T-cell (primary cell): ENCODE measurements at regions not wholly inside any gene's neighbourhood (a gene's known extent, or its start where the extent isn't known, plus 50 kb on each side); places are given as distances from the start of the nearest gene placed in this dataset.

ENCODE experiments used
- ATAC-seq, 4 experiments: fragments of 200-7000 bp in 3 of 4; fragments of 150-1000 bp in 1 of 4; cut with Tn5 transposase; replicated peaks in 1 of 4; 1 replicate in 3 of 4; 2 replicates in 1 of 4; pipeline ENCODE4 v1.10.0; 2021; ENCODE audit warnings: moderate library complexity in 3 of 4, mild to moderate bottlenecking in 2 of 4, moderate number of reproducible peaks in 1 of 4
- CTCF ChIA-PET, 2 donors: fragments of 300-600 bp; sonication (Branson Sonifier 250); formaldehyde crosslinking; loops; one replicate each; lab custom pipeline; 2022; ENCODE audit warnings: antibody characterized with exemption in 2 of 2; lab: Charles Lee
- POLR2A ChIA-PET, 2 donors: fragments of 300-600 bp; sonication (Branson Sonifier 250); formaldehyde crosslinking; loops; one replicate each; lab custom pipeline; 2022; ENCODE audit warnings: antibody characterized with exemption in 2 of 2; lab: Charles Lee
- DNase-seq, 35 experiments: peaks; one replicate each; pipeline versions ENCODE4 v3.0.0 to v3.0.0-alpha.2; 2013 to 2023
- H3K27ac ChIP-seq: one replicate; pipeline ENCODE4 v1.5.1; 2013; ENCODE audit warnings: low read length
- H3K27me3 ChIP-seq, 2 experiments: replicated peaks in 1 of 2; 1 replicate in 1 of 2; 2 replicates in 1 of 2; pipeline versions ENCODE4 v1.6.1 to v1.7.0; 2013; ENCODE audit warnings: low read length in 1 of 2, mixed read lengths in 1 of 2; ENCODE audit not compliant: control insufficient read depth in 2 of 2, insufficient read depth in 2 of 2; ENCODE audit errors: extremely low read depth in 1 of 2
- H3K36me3 ChIP-seq, 2 donors: 1 replicate in 1 of 2; 2 replicates in 1 of 2; pipeline versions ENCODE4 v1.6.1 to v1.7.0; 2013; ENCODE audit warnings: low read length in 1 of 2; ENCODE audit not compliant: control insufficient read depth in 2 of 2, insufficient read depth in 1 of 2; ENCODE audit errors: extremely low read depth in 1 of 2
- H3K4me1 ChIP-seq, 2 experiments: 1 replicate in 1 of 2; 2 replicates in 1 of 2; pipeline versions ENCODE4 v1.6.1 to v1.7.0; 2013; ENCODE audit warnings: low read length in 2 of 2, mixed read lengths in 1 of 2; ENCODE audit not compliant: insufficient read depth in 2 of 2, control insufficient read depth in 1 of 2; ENCODE audit errors: extremely low read depth in 1 of 2
- H3K4me3 ChIP-seq, 2 donors: 1 replicate in 1 of 2; 2 replicates in 1 of 2; pipeline versions ENCODE4 v1.5.1 to v1.7.0; 2013; ENCODE audit warnings: mild to moderate bottlenecking in 2 of 2, low read length in 1 of 2, moderate library complexity in 1 of 2; ENCODE audit not compliant: control insufficient read depth in 1 of 2; ENCODE audit errors: extremely low read depth in 1 of 2
- H3K9me3 ChIP-seq: 2 replicates; pipeline ENCODE4 v1.7.0; 2013
- H3K27ac Mint-ChIP-seq, 2 donors: one replicate each; pipeline ENCODE4 v1.8.0; 2020 to 2021; ENCODE audit warnings: mild to moderate bottlenecking in 2 of 2, mixed read lengths in 2 of 2
- H3K27me3 Mint-ChIP-seq, 2 donors: one replicate each; pipeline ENCODE4 v1.8.0; 2021 to 2022; ENCODE audit warnings: mixed read lengths in 2 of 2
- H3K36me3 Mint-ChIP-seq: one replicate; pipeline ENCODE4 v1.8.0; 2021; ENCODE audit warnings: mixed read lengths
- H3K4me1 Mint-ChIP-seq, 3 donors: one replicate each; pipeline ENCODE4 v1.8.0; 2020 to 2022; ENCODE audit warnings: mixed read lengths in 3 of 3, mild to moderate bottlenecking in 1 of 3
- H3K4me3 Mint-ChIP-seq, 3 donors: one replicate each; pipeline ENCODE4 v1.8.0; 2020 to 2022; ENCODE audit warnings: mild to moderate bottlenecking in 3 of 3, mixed read lengths in 3 of 3, moderate library complexity in 3 of 3
- H3K9me3 Mint-ChIP-seq, 3 donors: one replicate each; pipeline ENCODE4 v1.8.0; 2020 to 2022; ENCODE audit warnings: mixed read lengths in 3 of 3
- WGBS: methylation state at CpG from one replicate; pipeline ENCODE4 v1.1.5; 2013; ENCODE audit warnings: missing lambda C conversion rate; ENCODE audit not compliant: insufficient coverage; 5-methylcytosine and 5-hydroxymethylcytosine counted together

DNA sequence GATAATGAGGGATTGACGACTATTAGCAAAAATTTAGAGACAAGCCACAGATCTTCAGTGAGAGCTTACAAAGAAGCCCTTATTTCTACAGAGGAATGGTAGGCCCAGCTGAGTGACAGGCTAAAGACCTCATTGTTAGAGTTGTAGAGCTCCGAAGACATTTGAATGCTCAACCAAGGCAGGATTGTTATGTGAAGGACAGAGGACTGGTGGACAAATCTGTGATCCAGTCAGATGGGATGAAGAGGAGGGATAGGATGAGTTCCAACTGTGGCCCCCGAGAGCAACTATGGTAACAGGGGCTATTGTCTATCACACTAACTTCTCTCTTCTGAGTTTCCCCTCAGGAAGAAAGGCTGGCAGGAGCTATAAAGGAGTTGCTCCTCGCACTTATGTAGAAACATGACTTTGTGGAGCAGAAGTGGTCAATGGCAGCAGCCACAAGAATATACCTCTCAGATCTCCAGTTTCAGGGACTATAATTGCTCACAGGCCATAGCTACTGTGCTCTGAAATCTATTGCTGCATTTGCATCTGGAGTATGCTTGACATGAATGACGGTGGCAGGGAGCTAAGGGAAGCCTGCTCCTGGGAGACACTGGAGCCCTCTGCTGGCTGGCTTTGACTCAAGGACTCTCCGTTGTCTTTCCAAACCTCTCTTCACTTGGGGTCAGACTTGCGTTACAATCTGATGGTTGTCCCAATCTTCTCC lies 50.3 kb upstream of the GREB1L start:
- no peak overlapping the region for H3K27ac ChIP-seq
- Mint-ChIP-seq H3K9me3 (no peaks in the 10 kb centered on the region), H3K4me1 (no peaks in the 10 kb centered on the region), H3K27ac (no peak overlapping the region), H3K4me3 (no peak overlapping the region), H3K36me3 (no peaks in the 10 kb centered on the region), H3K27me3 (peaks cover 17 to 18% of the 10 kb centered on the region in 2 donors)
- 57% methylated on average over 5 of the region's 7 CpGs for WGBS
- H3K4me1 ChIP-seq: no peaks in the 10 kb centered on the region
- ATAC-seq: peak in 1 of 4 experiments; percentile 42
- ChIA-PET POLR2A (no interaction called here), CTCF (interaction anchor here in 1 of 2 donors (0.5 to 0.9 kb wide), 4 partner anchors 10 to 764 kb away, joined by 3 to 6 read pairs (median 3); no protein-coding TSS in a partner anchor)
- peak in 4 of 35 experiments; percentile 2 to 12 (median 6) for DNase-seq
- H3K27me3 ChIP-seq: peaks cover 0 to 12% of the 10 kb centered on the region in 2 experiments
- no peaks in the 10 kb centered on the region for H3K9me3 ChIP-seq
- H3K4me3 ChIP-seq: no peak overlapping the region
- H3K36me3 ChIP-seq: no peaks in the 10 kb centered on the region
